ENCODE measurements at regions not wholly inside any gene's neighbourhood (a gene's known extent, or its start where the extent isn't known, plus 50 kb on each side); places are given as distances from the start of the nearest gene placed in this dataset.

GRCh38 chrX:87805829-87806490 lies 288.4 kb downstream of the KLHL4 start:
- Histone ChIP-seq H3K4me3 (ENCODE audit: low read depth, low read length, poor library complexity, severe bottlenecking) (no peak overlapping the region), H3K27ac (ENCODE audit: low read depth, low read length, poor library complexity, severe bottlenecking) (no peak overlapping the region), H4K20me1 (ENCODE audit: insufficient read depth, low read length) (no peaks in the 10 kb centered on the region), H3F3A (ENCODE audit: insufficient read depth, low read length) (no peaks in the 10 kb centered on the region), H3K79me2 (ENCODE audit: insufficient read depth, low read length) (no peaks in the 10 kb centered on the region), H2AFZ (ENCODE audit: low read length) (no peak overlapping the region), H3K36me3 (ENCODE audit: insufficient read depth, low read length) (no peaks in the 10 kb centered on the region), H3K9me3 (ENCODE audit: low read length) (no peaks in the 10 kb centered on the region), H3K4me1 (ENCODE audit: insufficient read depth, low read length, severe bottlenecking) (no peaks in the 10 kb centered on the region), H3K9ac (ENCODE audit: low read length) (no peak overlapping the region), H3K4me2 (ENCODE audit: low read length) (no peak overlapping the region), H3K9me2 (ENCODE audit: low read depth, low read length) (no peaks in the 10 kb centered on the region), H3K27me3 (ENCODE audit: insufficient read depth, low read length) (no peaks in the 10 kb centered on the region)
- TF ChIP-seq EZH2 (IDR thresholded peaks at IDR 0.05; ENCODE audit: borderline replicate concordance, low read length), result no peak
- no peak for TF ChIP-seq CTCF (IDR thresholded peaks at IDR 0.05; ENCODE audit: low read length)

GRCh38 chrX:87808576-87809243 lies 291.1 kb downstream of the KLHL4 start:
- TF ChIP-seq EZH2 (IDR thresholded peaks at IDR 0.05; ENCODE audit: borderline replicate concordance, low read length) (no peak), CTCF (IDR thresholded peaks at IDR 0.05; ENCODE audit: low read length) (no peak)
- Histone ChIP-seq H3K9ac (ENCODE audit: low read length) (no peak overlapping the region), H3K9me3 (ENCODE audit: low read length) (no peaks in the 10 kb centered on the region), H4K20me1 (ENCODE audit: insufficient read depth, low read length) (no peaks in the 10 kb centered on the region), H3K27me3 (ENCODE audit: insufficient read depth, low read length) (no peaks in the 10 kb centered on the region), H3K27ac (ENCODE audit: low read depth, low read length, poor library complexity, severe bottlenecking) (no peak overlapping the region), H3K9me2 (ENCODE audit: low read depth, low read length) (no peaks in the 10 kb centered on the region), H3F3A (ENCODE audit: insufficient read depth, low read length) (no peaks in the 10 kb centered on the region), H3K79me2 (ENCODE audit: insufficient read depth, low read length) (no peaks in the 10 kb centered on the region), H2AFZ (ENCODE audit: low read length) (no peak overlapping the region), H3K4me1 (ENCODE audit: insufficient read depth, low read length, severe bottlenecking) (no peaks in the 10 kb centered on the region), H3K4me3 (ENCODE audit: low read depth, low read length, poor library complexity, severe bottlenecking) (no peak overlapping the region), H3K36me3 (ENCODE audit: insufficient read depth, low read length) (no peaks in the 10 kb centered on the region), H3K4me2 (ENCODE audit: low read length) (no peak overlapping the region)

- Histone ChIP-seq H3F3A (ENCODE audit: insufficient read depth, low read length) (no peaks in the 10 kb centered on the region), H4K20me1 (ENCODE audit: insufficient read depth, low read length) (no peaks in the 10 kb centered on the region), H3K27ac (ENCODE audit: low read depth, low read length, poor library complexity, severe bottlenecking) (no peak overlapping the region), H3K4me3 (ENCODE audit: low read depth, low read length, poor library complexity, severe bottlenecking) (no peak overlapping the region), H2AFZ (ENCODE audit: low read length) (no peak overlapping the region), H3K9me3 (ENCODE audit: low read length) (no peaks in the 10 kb centered on the region), H3K79me2 (ENCODE audit: insufficient read depth, low read length) (no peaks in the 10 kb centered on the region), H3K4me2 (ENCODE audit: low read length) (no peak overlapping the region), H3K9ac (ENCODE audit: low read length) (no peak overlapping the region), H3K9me2 (ENCODE audit: low read depth, low read length) (no peaks in the 10 kb centered on the region), H3K27me3 (ENCODE audit: insufficient read depth, low read length) (no peaks in the 10 kb centered on the region), H3K4me1 (ENCODE audit: insufficient read depth, low read length, severe bottlenecking) (no peaks in the 10 kb centered on the region), H3K36me3 (ENCODE audit: insufficient read depth, low read length) (no peaks in the 10 kb centered on the region)
- TF ChIP-seq CTCF (IDR thresholded peaks at IDR 0.05; ENCODE audit: low read length) (no peak), EZH2 (IDR thresholded peaks at IDR 0.05; ENCODE audit: borderline replicate concordance, low read length) (no peak)
These were observed 296.0 kb downstream of the KLHL4 start for GRCh38 chrX:87813566-87813965.
